Mesenchymal stem cell (in vitro differentiated cells and primary cell): ENCODE measurements at regions not wholly inside any gene's neighbourhood (a gene's known extent, or its start where the extent isn't known, plus 50 kb on each side); places are given as distances from the start of the nearest gene placed in this dataset.
A peak's percentile ranks its signal among the peaks of the same experiment; 100 is the strongest.

Experiments
- DNase-seq: peaks from one replicate; pipeline ENCODE4 v3.0.0-alpha.2; 2013
- H2AFZ ChIP-seq: one replicate; pipeline ENCODE4 v1.6.1; 2013; ENCODE audit warnings: low read depth, mild to moderate bottlenecking, control low read depth, inconsistent platforms, low read length, moderate library complexity
- H2AK5ac ChIP-seq: 2 replicates; pipeline ENCODE4 v1.6.1; 2013; ENCODE audit warnings: low read length, moderate library complexity, mild to moderate bottlenecking, inconsistent platforms; ENCODE audit not compliant: severe bottlenecking
- H2BK120ac ChIP-seq: one replicate; pipeline ENCODE4 v1.6.1; 2013; ENCODE audit warnings: low read depth, mild to moderate bottlenecking, inconsistent platforms, low read length, moderate library complexity
- H2BK12ac ChIP-seq, 2 experiments: one replicate each; pipeline ENCODE4 v1.6.1; 2013; ENCODE audit warnings: inconsistent platforms in 2 of 2, low read length in 2 of 2, mild to moderate bottlenecking in 2 of 2, moderate library complexity in 2 of 2, control low read depth in 1 of 2
- H2BK15ac ChIP-seq: one replicate; pipeline ENCODE4 v1.6.1; 2013; ENCODE audit warnings: mild to moderate bottlenecking, low read depth, inconsistent platforms; ENCODE audit not compliant: poor library complexity, severe bottlenecking
- H2BK5ac ChIP-seq: 2 replicates; pipeline ENCODE4 v1.6.1; 2013; ENCODE audit warnings: low read depth, mild to moderate bottlenecking, low read length, control low read depth, inconsistent platforms; ENCODE audit not compliant: poor library complexity, severe bottlenecking
- H3K14ac ChIP-seq, 2 experiments: one replicate each; pipeline ENCODE4 v1.6.1; 2013; ENCODE audit warnings: inconsistent platforms in 2 of 2, low read length in 2 of 2, control low read depth in 1 of 2, mild to moderate bottlenecking in 1 of 2, moderate library complexity in 1 of 2
- H3K18ac ChIP-seq, 2 experiments: one replicate each; pipeline ENCODE4 v1.6.1; 2013; ENCODE audit warnings: inconsistent platforms in 2 of 2, low read length in 2 of 2, control low read depth in 1 of 2, low read depth in 1 of 2, mild to moderate bottlenecking in 1 of 2
- H3K23ac ChIP-seq, 2 experiments: one replicate each; pipeline ENCODE4 v1.6.1; 2013; ENCODE audit warnings: inconsistent platforms in 2 of 2, low read length in 2 of 2, mild to moderate bottlenecking in 2 of 2, moderate library complexity in 2 of 2, control low read depth in 1 of 2
- H3K27ac ChIP-seq: 2 replicates; pipeline ENCODE4 v1.5.1; 2013; ENCODE audit warnings: mild to moderate bottlenecking, moderate library complexity, low read length, control low read depth, inconsistent platforms; ENCODE audit not compliant: poor library complexity, severe bottlenecking
- H3K27me3 ChIP-seq, 2 experiments: 2 replicates each; pipeline versions ENCODE4 v1.6.1 to v1.7.0; 2013; ENCODE audit warnings: low read length in 2 of 2, mild to moderate bottlenecking in 2 of 2, moderate library complexity in 2 of 2, control low read depth in 1 of 2, inconsistent platforms in 1 of 2; ENCODE audit not compliant: control insufficient read depth in 1 of 2, insufficient read depth in 1 of 2
- H3K36me3 ChIP-seq, 2 experiments: 2 replicates each; pipeline versions ENCODE4 v1.6.1 to v1.7.0; 2013; ENCODE audit warnings: low read length in 2 of 2, control low read depth in 1 of 2, inconsistent platforms in 1 of 2, low read depth in 1 of 2, mild to moderate bottlenecking in 1 of 2; ENCODE audit not compliant: insufficient read depth in 2 of 2, control insufficient read depth in 1 of 2
- H3K4ac ChIP-seq, 2 experiments: one replicate each; pipeline ENCODE4 v1.6.1; 2013; ENCODE audit warnings: inconsistent platforms in 2 of 2, low read length in 2 of 2, mild to moderate bottlenecking in 2 of 2, moderate library complexity in 2 of 2, control low read depth in 1 of 2, low read depth in 1 of 2
- H3K4me1 ChIP-seq: 2 replicates; pipeline ENCODE4 v1.6.1; 2013; ENCODE audit warnings: low read depth, low read length, control low read depth; ENCODE audit not compliant: control insufficient read depth, insufficient read depth
- H3K4me2 ChIP-seq: 2 replicates; pipeline ENCODE4 v1.6.1; 2013; ENCODE audit warnings: low read length, mild to moderate bottlenecking, inconsistent platforms; ENCODE audit not compliant: poor library complexity, severe bottlenecking
- H3K4me3 ChIP-seq, 2 experiments: 2 replicates each; pipeline versions ENCODE4 v1.5.1 to v1.7.0; 2013; ENCODE audit warnings: low read length in 2 of 2, mild to moderate bottlenecking in 2 of 2, control low read depth in 1 of 2, low read depth in 1 of 2; ENCODE audit not compliant: insufficient read depth in 1 of 2
- H3K79me1 ChIP-seq: replicated peaks from 2 replicates; pipeline ENCODE4 v1.6.1; 2013; ENCODE audit warnings: mild to moderate bottlenecking, control low read depth, low read length, inconsistent platforms; ENCODE audit not compliant: poor library complexity, severe bottlenecking
- H3K9ac ChIP-seq: 2 replicates; pipeline ENCODE4 v1.7.0; 2013; ENCODE audit warnings: mild to moderate bottlenecking, low read length, moderate library complexity
- H3K9me3 ChIP-seq: 2 replicates; pipeline ENCODE4 v1.7.0; 2013; ENCODE audit warnings: mild to moderate bottlenecking, low read length; ENCODE audit not compliant: control insufficient read depth
- H4K8ac ChIP-seq: one replicate; pipeline ENCODE4 v1.6.1; 2013; ENCODE audit warnings: inconsistent platforms, mild to moderate bottlenecking, low read length, moderate library complexity
- H4K91ac ChIP-seq: one replicate; pipeline ENCODE4 v1.6.1; 2013; ENCODE audit warnings: mild to moderate bottlenecking, low read length, inconsistent platforms
- WGBS: methylation state at CpG from one replicate; pipeline ENCODE4 v1.1.7; 2013; ENCODE audit warnings: mixed read lengths; 5-methylcytosine and 5-hydroxymethylcytosine counted together

- DNase-seq, result no peak
- H2BK12ac ChIP-seq, result peak overlapping the region; percentile 73 to 80
- peak overlapping the region; percentile 75 for H4K8ac ChIP-seq
- no peaks in the 10 kb centered on the region for H3K27me3 ChIP-seq
- no peak overlapping the region for H3K4me3 ChIP-seq
- no peak overlapping the region for H3K4me2 ChIP-seq
- no peak overlapping the region for H3K14ac ChIP-seq
- H3K4ac ChIP-seq, result peak overlapping the region in 1 of 2 experiments; percentile 47
- no peaks in the 10 kb centered on the region for H3K79me1 ChIP-seq
- peaks cover 9% of the 10 kb centered on the region for H3K4me1 ChIP-seq
- H2BK120ac ChIP-seq, result no peak overlapping the region
- H3K36me3 ChIP-seq, result no peaks in the 10 kb centered on the region
- no peak overlapping the region for H2BK15ac ChIP-seq
- peak overlapping the region; percentile 90 for H4K91ac ChIP-seq
- H3K9ac ChIP-seq, result peak overlapping the region; percentile 74
- H3K27ac ChIP-seq, result no peak overlapping the region
- no peak overlapping the region for H2AFZ ChIP-seq
- H3K9me3 ChIP-seq, result no peaks in the 10 kb centered on the region
- no peak overlapping the region for H2BK5ac ChIP-seq
- peak overlapping the region in 1 of 2 experiments; percentile 49 for H3K18ac ChIP-seq
- no peak overlapping the region for H3K23ac ChIP-seq
- H2AK5ac ChIP-seq, result no peak overlapping the region
- WGBS, result 81% methylated on average over 6 of the region's 6 CpGs
These were observed 202.8 kb upstream of the TWIST2 start for GRCh38 chr2:238645095-238645494.

GRCh38 chr2:238645716-238646115 lies 202.2 kb upstream of the TWIST2 start:
- no peak overlapping the region for H3K4me3 ChIP-seq
- H3K14ac ChIP-seq, result no peak overlapping the region
- H3K27ac ChIP-seq, result no peak overlapping the region
- no peak for DNase-seq
- H2BK120ac ChIP-seq, result no peak overlapping the region
- no peaks in the 10 kb centered on the region for H3K9me3 ChIP-seq
- no peak overlapping the region for H2BK5ac ChIP-seq
- H2AK5ac ChIP-seq, result no peak overlapping the region
- peak overlapping the region; percentile 35 for H3K9ac ChIP-seq
- no peak overlapping the region for H3K4me2 ChIP-seq
- H3K27me3 ChIP-seq, result no peaks in the 10 kb centered on the region
- peaks cover 9% of the 10 kb centered on the region for H3K4me1 ChIP-seq
- H2BK15ac ChIP-seq, result no peak overlapping the region
- no peaks in the 10 kb centered on the region for H3K79me1 ChIP-seq
- no peak overlapping the region for H3K23ac ChIP-seq
- H2BK12ac ChIP-seq, result no peak overlapping the region
- no peak overlapping the region for H2AFZ ChIP-seq
- H4K91ac ChIP-seq, result no peak overlapping the region
- H3K4ac ChIP-seq, result no peak overlapping the region
- no peak overlapping the region for H3K18ac ChIP-seq
- no peaks in the 10 kb centered on the region for H3K36me3 ChIP-seq
- WGBS, result no CpG with 5 or more reads among the region's 1 CpG
- no peak overlapping the region for H4K8ac ChIP-seq

GRCh38 chr2:238646281-238646680 lies 201.6 kb upstream of the TWIST2 start:
- no peak for DNase-seq
- Histone ChIP-seq H3K4me1 (peaks cover 9% of the 10 kb centered on the region), H3K27ac (no peak overlapping the region), H2BK15ac (no peak overlapping the region), H3K23ac (no peak overlapping the region), H3K14ac (no peak overlapping the region), H2BK5ac (no peak overlapping the region), H3K4ac (no peak overlapping the region), H3K27me3 (no peaks in the 10 kb centered on the region), H4K8ac (no peak overlapping the region), H4K91ac (no peak overlapping the region), H3K4me3 (no peak overlapping the region), H3K9me3 (no peaks in the 10 kb centered on the region), H3K79me1 (no peaks in the 10 kb centered on the region), H3K9ac (peak overlapping the region; percentile 35), H2BK12ac (no peak overlapping the region), H2AK5ac (no peak overlapping the region), H2AFZ (no peak overlapping the region), H3K18ac (peak overlapping the region in 1 of 2 experiments; percentile 48), H3K4me2 (no peak overlapping the region), H3K36me3 (no peaks in the 10 kb centered on the region), H2BK120ac (no peak overlapping the region)
- 72% methylated on average over 4 of the region's 4 CpGs for WGBS

GRCh38 chr2:238646803-238647202 lies 201.1 kb upstream of the TWIST2 start:
- H3K27ac ChIP-seq, result no peak overlapping the region
- no peaks in the 10 kb centered on the region for H3K27me3 ChIP-seq
- no peak overlapping the region for H2AK5ac ChIP-seq
- no peak overlapping the region for H3K14ac ChIP-seq
- no peak for DNase-seq
- H4K91ac ChIP-seq, result no peak overlapping the region
- no peaks in the 10 kb centered on the region for H3K79me1 ChIP-seq
- no peaks in the 10 kb centered on the region for H3K9me3 ChIP-seq
- WGBS, result 74% methylated on average over 4 of the region's 4 CpGs
- H3K9ac ChIP-seq, result no peak overlapping the region
- H4K8ac ChIP-seq, result no peak overlapping the region
- peaks cover 9% of the 10 kb centered on the region for H3K4me1 ChIP-seq
- H3K23ac ChIP-seq, result no peak overlapping the region
- no peaks in the 10 kb centered on the region for H3K36me3 ChIP-seq
- no peak overlapping the region for H3K4ac ChIP-seq
- H2BK5ac ChIP-seq, result no peak overlapping the region
- H2AFZ ChIP-seq, result no peak overlapping the region
- H3K4me3 ChIP-seq, result no peak overlapping the region
- peak overlapping the region in 1 of 2 experiments; percentile 46 for H3K18ac ChIP-seq
- H2BK120ac ChIP-seq, result no peak overlapping the region
- no peak overlapping the region for H3K4me2 ChIP-seq
- no peak overlapping the region for H2BK12ac ChIP-seq
- H2BK15ac ChIP-seq, result no peak overlapping the region
